ENCODE measurements at regions not wholly inside any gene's neighbourhood (a gene's known extent, or its start where the extent isn't known, plus 50 kb on each side); places are given as distances from the start of the nearest gene placed in this dataset.

- no peak for DNase-seq (ENCODE audit: low spot score)
Observed at GRCh38 chr16:87067836-87068761, 249.1 kb downstream of the C16orf95 start.

- no peak for DNase-seq (ENCODE audit: low spot score)
Observed at GRCh38 chr16:87068762-87069150, 248.4 kb downstream of the C16orf95 start.

GRCh38 chr16:87070657-87071056 is 246.5 kb downstream of the C16orf95 start:
- no peak for DNase-seq (ENCODE audit: low spot score)

- no peak for DNase-seq (ENCODE audit: low spot score)
Observed at GRCh38 chr16:87072101-87072500, 245.1 kb downstream of the C16orf95 start.

- DNase-seq (ENCODE audit: low spot score): no peak
Observed at GRCh38 chr16:87074641-87075318, 242.4 kb downstream of the C16orf95 start.

GRCh38 chr16:87075319-87075860 is 241.8 kb downstream of the C16orf95 start:
- DNase-seq (ENCODE audit: low spot score): no peak

- DNase-seq (ENCODE audit: low spot score): no peak
Observed at GRCh38 chr16:87076331-87076949, 240.8 kb downstream of the C16orf95 start.

GRCh38 chr16:87076950-87077749 is 240.0 kb downstream of the C16orf95 start:
- DNase-seq (ENCODE audit: low spot score): peak; percentile 62

GRCh38 chr16:87077750-87078127 is 239.5 kb downstream of the C16orf95 start:
- DNase-seq (ENCODE audit: low spot score): no peak

- no peak for DNase-seq (ENCODE audit: low spot score)
Observed at GRCh38 chr16:87080571-87081167, 236.5 kb downstream of the C16orf95 start.

- DNase-seq (ENCODE audit: low spot score): no peak
Observed at GRCh38 chr16:87085441-87085840, 231.8 kb downstream of the C16orf95 start.

GRCh38 chr16:87086156-87086555 is 231.0 kb downstream of the C16orf95 start:
- DNase-seq (ENCODE audit: low spot score): no peak

- no peak for DNase-seq (ENCODE audit: low spot score)
Observed at GRCh38 chr16:87086575-87086974, 230.6 kb downstream of the C16orf95 start.

- no peak for DNase-seq (ENCODE audit: low spot score)
Observed at GRCh38 chr16:87092958-87093357, 224.2 kb downstream of the C16orf95 start.

GRCh38 chr16:87093804-87094555 is 223.2 kb downstream of the C16orf95 start:
- no peak for DNase-seq (ENCODE audit: low spot score)

- no peak for DNase-seq (ENCODE audit: low spot score)
Observed at GRCh38 chr16:87094556-87094865, 222.7 kb downstream of the C16orf95 start.

- no peak for DNase-seq (ENCODE audit: low spot score)
Observed at GRCh38 chr16:87095271-87095670, 221.9 kb downstream of the C16orf95 start.

GRCh38 chr16:87096746-87097333 is 220.4 kb downstream of the C16orf95 start:
- no peak for DNase-seq (ENCODE audit: low spot score)

GRCh38 chr16:87098361-87098760 is 218.8 kb downstream of the C16orf95 start:
- DNase-seq (ENCODE audit: low spot score): no peak

- DNase-seq (ENCODE audit: low spot score): no peak
Observed at GRCh38 chr16:87098976-87099720, 218.0 kb downstream of the C16orf95 start.

Measured in LoVo (cell line).